Lower leg skin (tissue), 4 donors: ENCODE measurements at regions not wholly inside any gene's neighbourhood (a gene's known extent, or its start where the extent isn't known, plus 50 kb on each side); places are given as distances from the start of the nearest gene placed in this dataset.

Experiments
- DNase-seq, 2 donors: peaks; one replicate each; pipeline ENCODE4 v3.0.0-alpha.2; 2019; ENCODE audit warnings: low spot score in 2 of 2
- H3K4me3 ChIP-seq: fragments of 200-600 bp; sonication (generic); 2 replicates; pipeline ENCODE4 v1.5.1; 2017; ENCODE audit warnings: mild to moderate bottlenecking, low read depth; ENCODE audit not compliant: poor library complexity, severe bottlenecking
- POLR2A ChIP-seq, 2 donors: fragments of 450-650 bp; IDR thresholded peaks; one replicate each; pipeline ENCODE4 v1.6.1; 2016 to 2017; ENCODE audit warnings: antibody characterized with exemption in 2 of 2, mild to moderate bottlenecking in 1 of 2, moderate library complexity in 1 of 2
- WGBS, 2 donors: methylation state at CpG; one replicate each; pipeline ENCODE4 v1.1.5; 2018; 5-methylcytosine and 5-hydroxymethylcytosine counted together
- intact Hi-C: fragments of 100-400 bp; cut with DNase I; formaldehyde crosslinking; loops from one replicate; pipeline ENCODE4 v1.15.0; 2023; ENCODE audit warnings: low total_unique reads
- TF ChIP-seq, protein P1 (sequence below), 3 donors: fragments of 450-650 bp; IDR thresholded peaks; one replicate each; pipeline ENCODE4 v1.5.1; 2016; ENCODE audit warnings: antibody characterized with exemption in 3 of 3, mild to moderate bottlenecking in 3 of 3, moderate library complexity in 2 of 3

- TF ChIP-seq, protein P1, sequence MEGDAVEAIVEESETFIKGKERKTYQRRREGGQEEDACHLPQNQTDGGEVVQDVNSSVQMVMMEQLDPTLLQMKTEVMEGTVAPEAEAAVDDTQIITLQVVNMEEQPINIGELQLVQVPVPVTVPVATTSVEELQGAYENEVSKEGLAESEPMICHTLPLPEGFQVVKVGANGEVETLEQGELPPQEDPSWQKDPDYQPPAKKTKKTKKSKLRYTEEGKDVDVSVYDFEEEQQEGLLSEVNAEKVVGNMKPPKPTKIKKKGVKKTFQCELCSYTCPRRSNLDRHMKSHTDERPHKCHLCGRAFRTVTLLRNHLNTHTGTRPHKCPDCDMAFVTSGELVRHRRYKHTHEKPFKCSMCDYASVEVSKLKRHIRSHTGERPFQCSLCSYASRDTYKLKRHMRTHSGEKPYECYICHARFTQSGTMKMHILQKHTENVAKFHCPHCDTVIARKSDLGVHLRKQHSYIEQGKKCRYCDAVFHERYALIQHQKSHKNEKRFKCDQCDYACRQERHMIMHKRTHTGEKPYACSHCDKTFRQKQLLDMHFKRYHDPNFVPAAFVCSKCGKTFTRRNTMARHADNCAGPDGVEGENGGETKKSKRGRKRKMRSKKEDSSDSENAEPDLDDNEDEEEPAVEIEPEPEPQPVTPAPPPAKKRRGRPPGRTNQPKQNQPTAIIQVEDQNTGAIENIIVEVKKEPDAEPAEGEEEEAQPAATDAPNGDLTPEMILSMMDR (IDR thresholded peaks at IDR 0.05), result no peak
- no peak for TF ChIP-seq POLR2A (IDR thresholded peaks at IDR 0.05)
- intact Hi-C loops, result no loop called here
- 17 to 19% methylated on average over 6 of the region's 6 CpGs for WGBS, 2 donors
Observed at GRCh38 chr3:157618075-157618760, 115.0 kb upstream of the VEPH1 start.

GRCh38 chr3:157614896-157615295 lies 111.7 kb upstream of the VEPH1 start:
- no peak for TF ChIP-seq POLR2A (IDR thresholded peaks at IDR 0.05)
- H3K4me3 ChIP-seq, result no peak overlapping the region
- intact Hi-C loops, result no loop called here
- DNase-seq, result no peak
- WGBS, 2 donors, result 65 to 66% methylated on average over 2 of the region's 2 CpGs

More at GRCh38 chr3:157618075-157618760, 115.0 kb upstream of the VEPH1 start:
- no peak overlapping the region for H3K4me3 ChIP-seq
- DNase-seq, result no peak

- DNase-seq, result no peak
- 83 to 93% methylated on average over 4 of the region's 4 CpGs for WGBS, 2 donors
- no peak overlapping the region for H3K4me3 ChIP-seq
- TF ChIP-seq POLR2A (IDR thresholded peaks at IDR 0.05), result no peak
- TF ChIP-seq, protein P1 (IDR thresholded peaks at IDR 0.05), result no peak
- intact Hi-C loops, result no loop called here
Observed at GRCh38 chr3:157611536-157612076, 108.4 kb upstream of the VEPH1 start.

GRCh38 chr3:157610876-157611535 lies 107.8 kb upstream of the VEPH1 start:
- no peak for DNase-seq
- TF ChIP-seq, protein P1 (IDR thresholded peaks at IDR 0.05), result no peak
- no peak for TF ChIP-seq POLR2A (IDR thresholded peaks at IDR 0.05)
- WGBS, 2 donors, result 82 to 90% methylated on average over 7 of the region's 7 CpGs
- intact Hi-C loops, result no loop called here
- no peak overlapping the region for H3K4me3 ChIP-seq

DNA sequence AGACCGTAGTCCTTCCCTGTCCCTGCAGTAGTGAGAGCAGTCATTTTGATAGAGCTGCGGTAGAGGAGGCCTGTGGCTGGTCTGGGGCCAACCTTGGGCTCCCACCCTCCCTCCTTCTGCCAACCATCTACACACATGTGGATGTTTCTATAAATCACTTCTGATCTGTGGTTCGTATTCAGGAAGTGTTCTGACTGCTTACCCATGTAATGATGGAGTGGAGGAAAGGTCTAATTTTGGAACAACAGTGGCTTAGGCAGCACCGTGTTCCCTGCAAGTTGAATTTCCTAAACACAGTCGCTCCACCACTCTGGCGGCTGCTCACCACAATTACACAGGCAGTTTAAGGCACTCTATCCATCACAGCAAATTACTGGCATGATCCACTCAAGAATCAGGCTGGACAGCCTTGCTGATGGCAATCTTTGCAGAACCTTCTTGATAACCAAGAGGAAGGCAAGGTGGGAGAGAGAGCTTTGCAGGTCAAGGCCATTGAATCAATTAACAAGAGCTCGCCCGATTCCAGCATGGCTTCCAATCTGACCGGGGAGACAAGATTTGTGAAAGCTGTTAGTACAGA lies 104.7 kb upstream of the VEPH1 start:
- intact Hi-C loops, result no loop called here
- DNase-seq, result no peak
- no peak overlapping the region for H3K4me3 ChIP-seq
- WGBS, 2 donors, result 79 to 82% methylated on average over 9 of the region's 9 CpGs
- no peak for TF ChIP-seq POLR2A (IDR thresholded peaks at IDR 0.05)
- TF ChIP-seq, protein P1 (IDR thresholded peaks at IDR 0.05), result no peak

DNA sequence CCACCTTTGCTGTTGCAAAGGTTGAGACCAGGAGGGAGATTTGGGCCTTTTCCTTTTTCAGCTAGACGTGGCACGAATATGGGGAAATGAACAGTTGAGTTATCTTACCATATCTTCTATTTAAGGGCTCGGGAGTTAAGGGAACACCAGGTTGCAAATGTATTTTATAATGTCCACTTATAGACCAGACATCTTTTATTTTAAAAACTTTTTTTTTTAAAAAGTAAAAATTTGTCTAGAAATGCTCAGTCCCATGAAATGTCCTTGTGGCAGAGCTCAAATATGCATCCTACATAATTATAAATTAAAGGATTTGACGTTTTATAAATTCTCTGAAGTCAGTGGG lies 103.6 kb upstream of the VEPH1 start:
- intact Hi-C loops, result no loop called here
- H3K4me3 ChIP-seq, result no peak overlapping the region
- TF ChIP-seq, protein P1 (IDR thresholded peaks at IDR 0.05), result no peak
- 50 to 58% methylated on average over 4 of the region's 4 CpGs for WGBS, 2 donors
- DNase-seq, result no peak
